ENCODE measurements at regions not wholly inside any gene's neighbourhood (a gene's known extent, or its start where the extent isn't known, plus 50 kb on each side); places are given as distances from the start of the nearest gene placed in this dataset.

DNA sequence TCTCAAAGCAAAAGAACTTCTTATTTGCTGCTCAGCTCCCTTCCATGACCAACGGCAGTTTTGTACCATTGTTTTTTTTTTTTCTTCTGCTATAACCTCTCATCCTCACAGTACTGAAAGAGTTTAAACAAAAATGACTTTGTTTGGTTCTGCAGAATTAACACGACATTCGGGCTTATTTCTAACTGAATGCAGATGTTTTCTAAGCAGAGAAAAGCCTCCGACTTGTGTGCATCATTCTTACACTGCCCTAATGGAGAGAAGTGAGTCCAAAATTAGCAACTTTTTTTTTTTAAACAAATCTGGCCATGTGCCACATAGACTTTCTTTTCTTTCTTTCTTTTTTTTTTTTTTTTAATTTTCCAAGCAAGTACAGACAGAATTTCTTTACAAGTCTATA is 382.7 kb downstream of the HDGFL1 start:
- TF ChIP-seq, protein P1, sequence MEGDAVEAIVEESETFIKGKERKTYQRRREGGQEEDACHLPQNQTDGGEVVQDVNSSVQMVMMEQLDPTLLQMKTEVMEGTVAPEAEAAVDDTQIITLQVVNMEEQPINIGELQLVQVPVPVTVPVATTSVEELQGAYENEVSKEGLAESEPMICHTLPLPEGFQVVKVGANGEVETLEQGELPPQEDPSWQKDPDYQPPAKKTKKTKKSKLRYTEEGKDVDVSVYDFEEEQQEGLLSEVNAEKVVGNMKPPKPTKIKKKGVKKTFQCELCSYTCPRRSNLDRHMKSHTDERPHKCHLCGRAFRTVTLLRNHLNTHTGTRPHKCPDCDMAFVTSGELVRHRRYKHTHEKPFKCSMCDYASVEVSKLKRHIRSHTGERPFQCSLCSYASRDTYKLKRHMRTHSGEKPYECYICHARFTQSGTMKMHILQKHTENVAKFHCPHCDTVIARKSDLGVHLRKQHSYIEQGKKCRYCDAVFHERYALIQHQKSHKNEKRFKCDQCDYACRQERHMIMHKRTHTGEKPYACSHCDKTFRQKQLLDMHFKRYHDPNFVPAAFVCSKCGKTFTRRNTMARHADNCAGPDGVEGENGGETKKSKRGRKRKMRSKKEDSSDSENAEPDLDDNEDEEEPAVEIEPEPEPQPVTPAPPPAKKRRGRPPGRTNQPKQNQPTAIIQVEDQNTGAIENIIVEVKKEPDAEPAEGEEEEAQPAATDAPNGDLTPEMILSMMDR (IDR thresholded peaks at IDR 0.05): no peak
- TF ChIP-seq POLR2AphosphoS5 (IDR thresholded peaks at IDR 0.05): no peak

Data from stomach (tissue), 4 donors.